NCI-H2029 treated with DMSO at 0.1 percent for 48 hours (cell line): ENCODE measurements at regions not wholly inside any gene's neighbourhood (a gene's known extent, or its start where the extent isn't known, plus 50 kb on each side); places are given as distances from the start of the nearest gene placed in this dataset.
A peak's percentile ranks its signal among the peaks of the same experiment; 100 is the strongest.
"Not testable (repeated sequence)": the region's sequence is repeated elsewhere in the genome, so short reads cannot be mapped to it uniquely, and the experiment has no call there.

ENCODE experiments used
- DNase-seq: peaks from one replicate; lab custom pipeline; 2025; lab: John Stamatoyannopoulos, UW

- no peak for DNase-seq
These were observed 61.7 kb upstream of the ATXN3L start for GRCh38 chrX:13381514-13381913.

GRCh38 chrX:13380211-13380610, 60.4 kb upstream of the ATXN3L start:
- no peak for DNase-seq

GRCh38 chrX:13378562-13379518, 59.0 kb upstream of the ATXN3L start:
- not testable (repeated sequence) for DNase-seq

GRCh38 chrX:13377550-13377934, 57.7 kb upstream of the ATXN3L start:
- no peak for DNase-seq

GRCh38 chrX:13376857-13377549, 57.1 kb upstream of the ATXN3L start:
- DNase-seq = peak; percentile 55

GRCh38 chrX:13375596-13375995, 55.7 kb upstream of the ATXN3L start:
- not testable (repeated sequence) for DNase-seq

GRCh38 chrX:13374364-13374763, 54.5 kb upstream of the ATXN3L start:
- DNase-seq = no peak

- no peak for DNase-seq
These were observed 53.8 kb upstream of the ATXN3L start for GRCh38 chrX:13373431-13374187.

- no peak for DNase-seq
These were observed 53.2 kb upstream of the ATXN3L start for GRCh38 chrX:13373027-13373426.

GRCh38 chrX:13372203-13372980, 52.5 kb upstream of the ATXN3L start:
- no peak for DNase-seq

GRCh38 chrX:13371186-13371585, 51.3 kb upstream of the ATXN3L start:
- no peak for DNase-seq

GRCh38 chrX:13370713-13371112, 50.9 kb upstream of the ATXN3L start:
- DNase-seq = no peak
